M059J (cell line): ENCODE measurements at regions not wholly inside any gene's neighbourhood (a gene's known extent, or its start where the extent isn't known, plus 50 kb on each side); places are given as distances from the start of the nearest gene placed in this dataset.
"Not testable (repeated sequence)": the region's sequence is repeated elsewhere in the genome, so short reads cannot be mapped to it uniquely, and the experiment has no call there.

Experiments used
- DNase-seq: peaks from one replicate; pipeline ENCODE4 v3.0.0-alpha.2; 2012; ENCODE audit warnings: low read depth

DNA sequence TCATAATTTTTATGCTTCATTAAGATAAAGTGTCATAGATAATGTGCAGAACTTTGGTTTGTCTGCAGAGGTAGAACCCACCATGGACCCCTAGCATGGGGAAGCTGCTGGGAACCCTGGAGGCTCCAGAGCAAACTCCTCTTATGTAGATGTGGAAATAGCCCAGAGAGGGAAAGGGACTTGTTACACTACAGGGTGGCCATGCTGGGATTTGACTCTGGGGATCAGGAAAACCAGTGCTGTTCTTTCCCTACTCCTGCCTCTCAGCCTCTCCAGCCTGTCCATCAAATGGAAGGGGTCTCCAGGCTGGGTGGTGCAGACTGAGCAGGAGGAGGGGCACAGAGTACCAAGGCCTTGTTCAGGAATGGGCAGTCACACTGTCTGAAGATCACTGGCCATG, 54.2 kb downstream of the MSX1 start:
- no peak for DNase-seq

DNA sequence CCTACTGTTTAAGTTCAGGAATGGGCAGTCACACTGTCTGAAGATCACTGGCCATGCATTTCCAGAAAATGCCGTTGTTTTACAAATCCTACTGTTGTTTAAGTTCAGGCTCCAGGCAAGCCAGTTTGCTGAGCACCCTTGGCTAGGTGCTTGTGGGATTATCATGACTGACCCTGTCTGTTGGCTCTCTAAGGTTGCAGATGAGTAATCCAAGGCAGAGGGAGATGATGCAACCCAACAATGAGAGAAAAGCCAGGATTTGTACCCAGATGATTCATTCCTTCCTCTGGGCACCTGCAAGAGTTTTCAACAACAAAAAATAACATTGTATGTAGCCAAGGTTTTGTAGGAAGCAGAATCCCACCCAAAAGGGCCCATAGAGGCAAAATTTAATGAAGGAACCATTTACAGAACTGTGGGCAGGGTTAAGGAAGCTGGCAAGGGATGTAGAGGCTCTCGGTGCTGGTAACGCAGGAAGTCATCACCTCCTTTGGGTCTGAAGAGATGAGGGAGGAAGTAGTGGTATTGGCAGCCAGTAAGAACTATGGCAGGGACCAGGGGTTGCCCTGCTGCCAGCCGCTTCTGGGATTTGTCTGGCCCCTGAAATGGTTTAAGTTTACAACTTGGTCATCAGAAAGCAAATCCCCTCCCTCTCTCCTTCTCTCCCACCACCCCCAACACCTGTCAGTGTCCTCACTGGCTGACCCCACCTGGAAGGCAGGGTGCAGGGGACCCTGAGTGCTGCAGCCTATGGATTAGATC, 54.8 kb downstream of the MSX1 start:
- peak; percentile 76 for DNase-seq

GRCh38 chr4:4914965-4915845, 55.7 kb downstream of the MSX1 start:
- no peak for DNase-seq

DNA sequence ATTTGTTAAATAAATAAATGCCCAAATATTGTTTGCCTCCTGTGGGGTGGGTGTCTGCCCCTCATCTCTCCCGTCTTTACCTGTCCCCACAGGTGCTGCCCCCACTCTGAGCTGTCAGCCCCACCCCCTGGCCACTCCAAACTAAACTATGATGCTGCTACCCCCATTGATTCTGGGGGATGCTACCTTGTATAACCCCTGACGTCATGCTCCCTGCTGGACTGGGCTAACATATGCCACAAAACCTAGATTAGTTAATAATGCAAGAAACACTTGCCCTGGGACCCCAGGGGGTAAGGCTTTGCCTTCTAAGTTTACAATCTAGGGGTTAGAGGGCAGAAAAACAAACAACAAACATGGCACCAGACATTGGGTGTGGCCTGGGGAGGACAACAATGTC, 58.6 kb downstream of the MSX1 start:
- no peak for DNase-seq

GRCh38 chr4:4919927-4920326, 60.5 kb downstream of the MSX1 start:
- peak; percentile 32 for DNase-seq

DNA sequence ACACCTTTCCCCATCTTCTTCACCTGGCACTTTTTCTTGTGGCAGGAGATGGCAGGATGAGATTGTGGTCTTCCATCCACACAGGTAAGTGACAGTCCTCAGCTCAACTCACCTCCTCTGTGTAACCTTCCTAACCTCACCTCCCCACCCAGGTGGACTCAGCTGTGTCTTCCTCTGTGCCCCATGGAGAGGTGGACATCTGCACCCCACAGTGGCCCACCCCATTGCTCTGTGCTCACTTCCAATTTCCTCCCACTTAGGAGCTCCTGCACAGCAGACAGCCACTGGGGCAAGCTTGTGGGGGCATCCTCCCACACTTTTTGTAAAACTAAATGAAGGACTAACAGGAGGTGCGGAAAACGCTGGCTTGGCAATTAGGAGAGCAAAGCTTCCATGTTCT, 61.6 kb downstream of the MSX1 start:
- DNase-seq, result no peak

- DNase-seq, result no peak
Observed at GRCh38 chr4:4922441-4922840, 63.0 kb downstream of the MSX1 start.

GRCh38 chr4:4923201-4923600, 63.7 kb downstream of the MSX1 start:
- DNase-seq, result no peak

DNA sequence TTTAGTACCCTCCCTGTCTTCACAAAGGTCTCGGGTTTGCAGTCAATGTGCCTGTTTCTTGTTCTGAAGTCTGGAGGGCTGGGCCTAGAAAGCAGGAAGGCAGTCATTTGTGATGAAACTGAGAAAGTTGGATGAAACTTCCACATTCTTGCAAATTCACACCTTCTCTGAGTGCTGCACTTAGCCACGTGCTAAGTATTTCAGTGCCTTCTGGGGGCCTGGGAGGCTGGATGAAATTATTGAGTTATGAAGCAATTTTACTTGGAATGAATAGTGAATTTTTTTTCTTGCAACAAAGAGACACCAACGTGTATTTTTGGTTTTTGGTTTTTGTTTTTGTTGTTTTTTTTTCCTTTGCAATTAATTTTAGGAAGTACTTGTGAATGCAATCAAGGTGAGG, 71.2 kb downstream of the MSX1 start:
- DNase-seq, result no peak

DNA sequence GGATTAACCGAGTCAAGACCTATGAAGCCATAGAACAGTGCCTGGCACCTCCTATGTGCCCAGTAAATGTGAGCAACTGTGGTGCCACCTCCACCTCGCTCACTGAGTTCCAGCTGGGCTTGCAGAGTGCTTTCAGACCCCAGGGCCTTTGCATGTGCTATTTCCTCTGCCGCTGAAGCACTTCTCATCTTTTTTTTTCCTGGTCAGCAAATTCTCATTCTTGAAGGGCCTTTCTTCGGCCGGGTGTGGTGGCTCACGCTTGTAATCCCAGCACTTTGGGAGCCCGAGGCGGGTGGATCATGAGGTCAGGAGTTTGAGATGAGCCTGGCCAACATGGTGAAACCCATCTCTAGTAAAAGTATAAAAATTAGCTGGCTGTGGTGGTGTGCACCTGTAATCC, 76.5 kb downstream of the MSX1 start:
- no peak for DNase-seq

DNA sequence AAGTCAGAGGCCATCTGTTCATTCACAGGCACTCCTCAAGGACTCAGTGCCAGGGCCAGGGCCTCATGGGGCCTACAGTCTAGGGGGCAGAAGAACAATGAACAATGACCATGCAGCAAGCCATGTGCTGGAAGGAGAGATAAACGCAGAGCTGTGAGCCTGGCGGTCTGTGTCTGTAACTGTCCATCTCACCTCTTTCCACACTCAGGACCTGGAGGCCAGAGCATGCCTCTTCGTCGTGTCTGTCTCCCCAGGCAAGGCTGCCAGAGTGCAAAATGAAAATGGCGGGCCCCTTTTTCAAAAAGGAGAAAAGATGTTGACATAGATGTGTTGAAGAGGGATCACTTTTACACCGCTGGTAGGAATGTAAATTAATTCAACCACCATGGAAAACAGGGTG, 78.5 kb downstream of the MSX1 start:
- DNase-seq, result no peak

DNA sequence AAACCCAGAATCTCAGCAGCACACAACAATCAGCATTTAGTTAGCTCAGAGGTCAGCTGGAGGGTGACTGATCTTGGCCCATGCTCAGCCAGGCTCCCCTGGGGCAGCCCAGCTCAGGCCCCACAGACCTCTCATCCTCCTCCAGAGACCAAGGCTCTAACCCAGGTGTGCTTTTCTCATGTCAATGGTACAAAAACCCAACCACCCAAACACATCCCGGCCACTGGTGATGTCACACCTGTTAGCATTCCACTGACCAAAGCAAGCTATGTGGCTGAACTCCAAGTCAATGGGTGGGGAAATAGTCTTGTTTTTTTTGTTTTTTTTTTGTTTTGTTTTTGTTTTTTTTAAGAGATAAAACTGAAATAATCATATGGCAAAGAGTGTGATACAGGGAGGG, 77.5 kb downstream of the CYTL1 start:
- DNase-seq, result no peak

GRCh38 chr4:4942658-4943057, 76.6 kb downstream of the CYTL1 start:
- DNase-seq, result no peak

DNA sequence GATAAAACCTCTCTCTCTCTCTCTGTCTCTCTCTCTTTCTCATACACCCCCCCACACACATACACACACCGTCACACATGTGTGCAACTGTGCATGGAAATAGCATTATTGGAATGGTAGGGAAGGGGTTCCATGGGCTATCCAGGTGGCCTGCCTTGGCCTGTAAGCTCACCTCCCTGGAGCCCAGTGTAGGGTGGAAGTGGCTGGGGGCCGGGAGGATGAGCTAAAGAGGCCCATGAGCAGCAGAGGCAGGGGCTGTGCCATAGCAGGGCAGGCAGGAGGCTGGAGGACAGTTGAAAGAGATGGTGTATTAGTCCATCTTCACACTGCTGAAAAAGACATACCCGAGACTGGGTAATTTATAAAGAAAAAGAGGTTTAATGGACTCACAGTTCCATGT, 74.2 kb downstream of the CYTL1 start:
- no peak for DNase-seq

DNA sequence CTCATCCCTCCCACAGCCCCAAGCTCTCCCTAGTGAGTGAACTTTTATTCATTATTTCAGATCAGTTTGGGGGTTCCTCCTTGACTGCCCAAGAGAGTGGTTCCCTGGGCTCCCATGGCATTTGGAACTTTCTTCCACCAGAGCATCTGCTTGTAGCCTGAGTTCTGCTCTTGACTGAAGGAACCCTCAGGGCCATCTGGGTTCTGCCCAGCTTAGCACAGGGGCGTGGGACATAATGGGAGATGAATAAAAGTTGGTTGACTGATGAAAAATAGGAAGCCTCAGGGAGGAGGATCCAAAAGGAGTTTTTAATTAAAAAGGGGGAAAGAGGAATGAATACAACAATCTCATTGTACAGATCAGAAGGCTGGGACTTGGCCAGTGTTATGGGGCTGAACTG, 73.4 kb downstream of the CYTL1 start:
- DNase-seq, result no peak

- no peak for DNase-seq
Observed at GRCh38 chr4:4946416-4946815, 72.8 kb downstream of the CYTL1 start.

DNA sequence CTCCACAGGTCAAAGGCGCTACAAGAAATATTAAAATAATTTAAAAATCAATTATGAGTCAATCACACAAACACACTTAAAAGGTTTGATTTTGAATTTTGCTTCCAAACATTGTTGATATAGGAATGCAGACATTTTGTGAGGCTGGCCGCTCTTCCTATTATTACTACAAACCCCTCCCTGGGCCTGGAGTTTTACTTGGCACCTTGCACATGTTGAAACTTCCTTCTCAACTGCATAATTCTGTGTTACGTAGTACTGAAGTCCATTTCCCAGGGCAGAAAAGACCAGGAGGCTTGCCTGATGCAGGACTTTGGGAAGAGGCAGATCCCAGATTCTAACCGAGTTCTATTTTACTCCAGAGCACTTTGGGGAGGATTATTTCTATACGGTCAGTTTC, 71.5 kb downstream of the CYTL1 start:
- DNase-seq, result no peak

DNA sequence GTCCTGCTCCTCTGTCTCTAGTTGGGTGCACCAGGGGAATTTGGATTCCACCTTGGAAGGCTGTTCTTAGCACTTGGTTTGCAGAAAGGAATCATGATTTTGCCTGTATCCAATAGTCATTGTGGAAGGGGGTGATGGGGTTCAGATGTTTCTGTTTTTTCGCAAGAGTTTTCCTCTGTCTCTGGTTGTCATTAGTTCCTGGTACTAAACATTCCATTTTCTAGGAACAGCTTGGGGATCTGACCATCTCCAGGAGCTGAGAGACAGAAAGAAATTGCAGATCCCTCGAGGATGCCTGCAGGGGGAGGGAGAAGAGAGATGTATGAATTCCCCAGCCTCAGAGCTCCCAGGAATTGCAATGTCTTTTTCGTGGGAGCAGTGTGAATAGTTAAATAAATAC, 70.9 kb downstream of the CYTL1 start:
- DNase-seq, result no peak

- no peak for DNase-seq
Observed at GRCh38 chr4:4950561-4951290, 68.5 kb downstream of the CYTL1 start.

GRCh38 chr4:4952273-4952672, 67.0 kb downstream of the CYTL1 start:
- DNase-seq, result no peak

DNA sequence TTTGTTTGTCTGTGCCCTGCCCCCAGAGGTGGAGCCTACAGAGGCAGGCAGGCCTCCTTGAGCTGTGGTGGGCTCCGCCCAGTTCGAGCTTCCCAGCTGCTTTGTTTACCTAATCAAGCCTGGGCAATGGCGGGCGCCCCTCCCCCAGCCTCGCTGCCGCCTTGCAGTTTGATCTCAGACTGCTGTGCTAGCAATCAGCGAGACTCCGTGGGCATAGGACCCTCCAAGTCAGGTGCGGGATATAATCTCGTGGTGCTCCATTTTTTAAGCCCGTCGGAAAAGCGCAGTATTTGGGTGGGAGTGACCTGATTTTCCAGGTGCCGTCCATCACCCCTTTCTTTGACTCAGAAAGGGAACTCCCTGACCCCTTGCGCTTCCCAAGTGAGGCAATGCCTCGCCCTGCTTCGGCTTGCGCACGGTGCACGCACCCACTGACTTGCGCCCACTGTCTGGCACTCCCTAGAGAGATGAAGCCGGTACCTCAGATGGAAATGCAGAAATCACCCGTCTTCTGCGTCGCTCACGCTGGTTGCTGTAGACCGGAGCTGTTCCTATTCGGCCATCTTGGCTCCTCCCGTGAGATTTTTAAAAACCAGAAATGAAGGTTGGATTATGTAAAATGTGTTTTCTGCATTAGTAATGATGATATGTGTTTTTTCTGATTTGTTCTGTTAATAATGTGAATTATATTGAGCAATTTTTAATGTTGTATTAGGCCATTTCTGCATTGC, 59.7 kb downstream of the CYTL1 start:
- DNase-seq, result not testable (repeated sequence)

GRCh38 chr4:4960574-4960973, 58.7 kb downstream of the CYTL1 start:
- DNase-seq, result no peak
